ENCODE measurements at regions not wholly inside any gene's neighbourhood (a gene's known extent, or its start where the extent isn't known, plus 50 kb on each side); places are given as distances from the start of the nearest gene placed in this dataset.

GRCh38 chr3:150269526-150269925, 138.6 kb upstream of the TSC22D2 start:
- Histone ChIP-seq H3K9me3 (ENCODE audit: control insufficient read depth, low read length) (no peaks in the 10 kb centered on the region), H3K36me3 (ENCODE audit: control insufficient read depth in 1 of 2, insufficient read depth in 2 of 2, low read length in 1 of 2) (no peaks in the 10 kb centered on the region), H3K4me3 (ENCODE audit: low read length in 2 of 2) (no peak overlapping the region), H3K27ac (ENCODE audit: low read depth in 1 of 2, low read length in 2 of 2) (no peak overlapping the region), H3K4me1 (ENCODE audit: control insufficient read depth in 1 of 2, insufficient read depth in 2 of 2, low read length in 2 of 2) (no peaks in the 10 kb centered on the region), H3K27me3 (ENCODE audit: control insufficient read depth in 1 of 2, insufficient read depth in 2 of 2, low read length in 1 of 2) (no peaks in the 10 kb centered on the region)
- ATAC-seq (ENCODE audit: low FRiP score): no peak
- DNase-seq: no peak
- intact Hi-C loops (cut with DNase I): no loop called here
- 49 to 60% methylated on average over 3 of the region's 3 CpGs for WGBS, 2 donors

GRCh38 chr3:150268426-150269391, 139.4 kb upstream of the TSC22D2 start:
- ATAC-seq (ENCODE audit: low FRiP score): no peak
- H3K4me1 ChIP-seq (ENCODE audit: control insufficient read depth in 1 of 2, insufficient read depth in 2 of 2, low read length in 2 of 2): no peaks in the 10 kb centered on the region
- no peaks in the 10 kb centered on the region for H3K36me3 ChIP-seq (ENCODE audit: control insufficient read depth in 1 of 2, insufficient read depth in 2 of 2, low read length in 1 of 2)
- no peak for DNase-seq
- no peak overlapping the region for H3K4me3 ChIP-seq (ENCODE audit: low read length in 2 of 2)
- 73 to 81% methylated on average over 6 of the region's 6 CpGs for WGBS, 2 donors
- intact Hi-C loops (cut with DNase I): no loop called here
- H3K9me3 ChIP-seq (ENCODE audit: control insufficient read depth, low read length): no peaks in the 10 kb centered on the region
- H3K27me3 ChIP-seq (ENCODE audit: control insufficient read depth in 1 of 2, insufficient read depth in 2 of 2, low read length in 1 of 2): no peaks in the 10 kb centered on the region
- no peak overlapping the region for H3K27ac ChIP-seq (ENCODE audit: low read depth in 1 of 2, low read length in 2 of 2)

GRCh38 chr3:150267288-150267687, 140.8 kb upstream of the TSC22D2 start:
- Histone ChIP-seq H3K27me3 (ENCODE audit: control insufficient read depth in 1 of 2, insufficient read depth in 2 of 2, low read length in 1 of 2) (no peaks in the 10 kb centered on the region), H3K4me3 (ENCODE audit: low read length in 2 of 2) (no peak overlapping the region), H3K9me3 (ENCODE audit: control insufficient read depth, low read length) (no peaks in the 10 kb centered on the region), H3K27ac (ENCODE audit: low read depth in 1 of 2, low read length in 2 of 2) (no peak overlapping the region), H3K4me1 (ENCODE audit: control insufficient read depth in 1 of 2, insufficient read depth in 2 of 2, low read length in 2 of 2) (no peaks in the 10 kb centered on the region), H3K36me3 (ENCODE audit: control insufficient read depth in 1 of 2, insufficient read depth in 2 of 2, low read length in 1 of 2) (no peaks in the 10 kb centered on the region)
- no peak for ATAC-seq (ENCODE audit: low FRiP score)
- 97 to 99% methylated on average over 2 of the region's 2 CpGs for WGBS, 2 donors
- intact Hi-C loops (cut with DNase I): no loop called here
- no peak for DNase-seq

GRCh38 chr3:150265305-150265704, 142.8 kb upstream of the TSC22D2 start:
- DNase-seq (no peak), ATAC-seq (ENCODE audit: low FRiP score) (no peak)
- WGBS, 2 donors: 53 to 71% methylated on average over 2 of the region's 2 CpGs
- Histone ChIP-seq H3K27me3 (ENCODE audit: control insufficient read depth in 1 of 2, insufficient read depth in 2 of 2, low read length in 1 of 2) (no peaks in the 10 kb centered on the region), H3K27ac (ENCODE audit: low read depth in 1 of 2, low read length in 2 of 2) (no peak overlapping the region), H3K36me3 (ENCODE audit: control insufficient read depth in 1 of 2, insufficient read depth in 2 of 2, low read length in 1 of 2) (no peaks in the 10 kb centered on the region), H3K4me3 (ENCODE audit: low read length in 2 of 2) (no peak overlapping the region), H3K9me3 (ENCODE audit: control insufficient read depth, low read length) (no peaks in the 10 kb centered on the region), H3K4me1 (ENCODE audit: control insufficient read depth in 1 of 2, insufficient read depth in 2 of 2, low read length in 2 of 2) (no peaks in the 10 kb centered on the region)
- intact Hi-C loops (cut with DNase I): no loop called here

- H3K27ac ChIP-seq (ENCODE audit: low read depth in 1 of 2, low read length in 2 of 2): no peak overlapping the region
- no peaks in the 10 kb centered on the region for H3K9me3 ChIP-seq (ENCODE audit: control insufficient read depth, low read length)
- WGBS, 2 donors: 82% methylated on average over 6 of the region's 6 CpGs
- no peaks in the 10 kb centered on the region for H3K4me1 ChIP-seq (ENCODE audit: control insufficient read depth in 1 of 2, insufficient read depth in 2 of 2, low read length in 2 of 2)
- no peak overlapping the region for H3K4me3 ChIP-seq (ENCODE audit: low read length in 2 of 2)
- H3K36me3 ChIP-seq (ENCODE audit: control insufficient read depth in 1 of 2, insufficient read depth in 2 of 2, low read length in 1 of 2): no peaks in the 10 kb centered on the region
- ATAC-seq (ENCODE audit: low FRiP score) (no peak), DNase-seq (no peak)
- intact Hi-C loops (cut with DNase I): no loop called here
- H3K27me3 ChIP-seq (ENCODE audit: control insufficient read depth in 1 of 2, insufficient read depth in 2 of 2, low read length in 1 of 2): no peaks in the 10 kb centered on the region
Measured at GRCh38 chr3:150264561-150265279, 143.4 kb upstream of the TSC22D2 start.

GRCh38 chr3:150261958-150262357, 146.1 kb upstream of the TSC22D2 start:
- no peak for ATAC-seq (ENCODE audit: low FRiP score)
- Histone ChIP-seq H3K36me3 (ENCODE audit: control insufficient read depth in 1 of 2, insufficient read depth in 2 of 2, low read length in 1 of 2) (no peaks in the 10 kb centered on the region), H3K4me1 (ENCODE audit: control insufficient read depth in 1 of 2, insufficient read depth in 2 of 2, low read length in 2 of 2) (no peaks in the 10 kb centered on the region), H3K27ac (ENCODE audit: low read depth in 1 of 2, low read length in 2 of 2) (no peak overlapping the region), H3K9me3 (ENCODE audit: control insufficient read depth, low read length) (no peaks in the 10 kb centered on the region), H3K27me3 (ENCODE audit: control insufficient read depth in 1 of 2, insufficient read depth in 2 of 2, low read length in 1 of 2) (no peaks in the 10 kb centered on the region), H3K4me3 (ENCODE audit: low read length in 2 of 2) (no peak overlapping the region)
- no peak for DNase-seq
- 80 to 84% methylated on average over 2 of the region's 2 CpGs for WGBS, 2 donors
- intact Hi-C loops (cut with DNase I): loop anchor here in 1 of 2 donors (2.0 kb wide), 1 partner anchor 43 kb away; no protein-coding TSS in a partner anchor

GRCh38 chr3:150261418-150261817, 146.7 kb upstream of the TSC22D2 start:
- intact Hi-C loops (cut with DNase I): loop anchor here in 1 of 2 donors (2.0 kb wide), 1 partner anchor 43 kb away; no protein-coding TSS in a partner anchor
- Histone ChIP-seq H3K27ac (ENCODE audit: low read depth in 1 of 2, low read length in 2 of 2) (no peak overlapping the region), H3K9me3 (ENCODE audit: control insufficient read depth, low read length) (no peaks in the 10 kb centered on the region), H3K27me3 (ENCODE audit: control insufficient read depth in 1 of 2, insufficient read depth in 2 of 2, low read length in 1 of 2) (no peaks in the 10 kb centered on the region), H3K36me3 (ENCODE audit: control insufficient read depth in 1 of 2, insufficient read depth in 2 of 2, low read length in 1 of 2) (no peaks in the 10 kb centered on the region), H3K4me1 (ENCODE audit: control insufficient read depth in 1 of 2, insufficient read depth in 2 of 2, low read length in 2 of 2) (no peaks in the 10 kb centered on the region), H3K4me3 (ENCODE audit: low read length in 2 of 2) (no peak overlapping the region)
- 87 to 88% methylated on average over 2 of the region's 2 CpGs for WGBS, 2 donors
- DNase-seq: no peak
- no peak for ATAC-seq (ENCODE audit: low FRiP score)

GRCh38 chr3:150260398-150260710, 147.7 kb upstream of the TSC22D2 start:
- Histone ChIP-seq H3K4me1 (ENCODE audit: control insufficient read depth in 1 of 2, insufficient read depth in 2 of 2, low read length in 2 of 2) (peaks cover 0 to 4% of the 10 kb centered on the region in 2 donors), H3K36me3 (ENCODE audit: control insufficient read depth in 1 of 2, insufficient read depth in 2 of 2, low read length in 1 of 2) (no peaks in the 10 kb centered on the region), H3K27me3 (ENCODE audit: control insufficient read depth in 1 of 2, insufficient read depth in 2 of 2, low read length in 1 of 2) (no peaks in the 10 kb centered on the region), H3K4me3 (ENCODE audit: low read length in 2 of 2) (no peak overlapping the region), H3K9me3 (ENCODE audit: control insufficient read depth, low read length) (no peaks in the 10 kb centered on the region), H3K27ac (ENCODE audit: low read depth in 1 of 2, low read length in 2 of 2) (no peak overlapping the region)
- intact Hi-C loops (cut with DNase I): loop anchor here in 1 of 2 donors (2.0 kb wide), 1 partner anchor 44 kb away; no protein-coding TSS in a partner anchor
- no peak for ATAC-seq (ENCODE audit: low FRiP score)
- no peak for DNase-seq
- 48 to 64% methylated on average over 3 of the region's 3 CpGs for WGBS, 2 donors
